HUES6 (cell line): ENCODE measurements at regions not wholly inside any gene's neighbourhood (a gene's known extent, or its start where the extent isn't known, plus 50 kb on each side); places are given as distances from the start of the nearest gene placed in this dataset.
A peak's percentile ranks its signal among the peaks of the same experiment; 100 is the strongest.
"Not testable (repeated sequence)": the region's sequence is repeated elsewhere in the genome, so short reads cannot be mapped to it uniquely, and the experiment has no call there.

Source experiments
- H3K27ac ChIP-seq: 2 replicates; pipeline ENCODE4 v1.7.0; 2013; ENCODE audit warnings: low read depth, mild to moderate bottlenecking, low read length, inconsistent platforms
- H3K27me3 ChIP-seq: 2 replicates; pipeline ENCODE4 v1.6.1; 2013; ENCODE audit warnings: low read length; ENCODE audit not compliant: control insufficient read depth, insufficient read depth
- H3K36me3 ChIP-seq: 2 replicates; pipeline ENCODE4 v1.6.1; 2013; ENCODE audit warnings: low read length; ENCODE audit not compliant: control insufficient read depth, insufficient read depth
- H3K4me1 ChIP-seq: 2 replicates; pipeline ENCODE4 v1.6.1; 2013; ENCODE audit warnings: low read length; ENCODE audit not compliant: control insufficient read depth, insufficient read depth
- H3K4me3 ChIP-seq: 2 replicates; pipeline ENCODE4 v1.5.1; 2013; ENCODE audit warnings: low read depth, low read length
- H3K9ac ChIP-seq: one replicate; pipeline ENCODE4 v1.6.1; 2013; ENCODE audit warnings: mild to moderate bottlenecking, low read length
- H3K9me3 ChIP-seq: 2 replicates; pipeline ENCODE4 v1.6.1; 2013; ENCODE audit warnings: low read depth, low read length; ENCODE audit not compliant: control insufficient read depth, insufficient read depth

- H3K9ac ChIP-seq: peak overlapping the region; percentile 65
Observed at GRCh38 chr18:1015777-1016176, 111.1 kb downstream of the ADCYAP1 start.

DNA sequence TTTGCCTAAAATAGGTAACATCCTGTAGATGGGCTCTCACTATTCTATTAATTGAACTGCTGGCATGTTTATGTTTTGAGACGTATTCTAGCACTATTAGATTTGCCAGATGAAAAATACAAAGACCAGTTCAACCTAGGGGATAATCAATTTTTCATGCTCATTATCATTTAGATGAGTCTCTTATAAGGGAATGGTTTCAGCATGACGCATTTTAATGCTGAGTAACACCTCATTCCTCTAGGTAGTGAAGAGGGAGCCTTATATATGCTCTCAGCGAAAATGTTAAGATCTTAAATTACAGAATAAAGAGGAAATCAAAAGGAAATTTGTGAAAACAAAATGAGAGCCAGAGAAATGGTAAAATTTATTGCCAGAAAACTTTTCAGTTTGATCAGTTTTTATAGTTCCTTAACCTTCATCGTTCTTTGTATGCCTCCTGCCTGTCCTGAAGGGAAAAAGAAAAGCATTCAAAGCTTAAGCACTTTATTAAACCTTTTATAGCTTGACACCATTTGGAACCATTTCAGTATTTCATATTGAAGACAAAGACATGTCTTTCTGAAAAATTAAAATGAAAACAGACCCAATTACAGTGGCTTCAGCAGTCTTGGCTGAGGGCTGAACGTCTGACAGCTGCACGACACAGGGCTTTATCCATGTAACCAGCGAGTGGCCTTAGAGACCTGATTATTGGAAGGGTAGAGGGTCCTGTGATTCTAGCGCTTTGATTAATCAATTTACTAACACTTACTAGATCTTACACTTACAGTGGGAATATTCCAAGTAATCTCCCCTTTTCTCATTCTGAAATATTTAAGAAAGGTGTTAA, 112.8 kb downstream of the ADCYAP1 start:
- Histone ChIP-seq H3K9ac (no peak overlapping the region), H3K27me3 (no peaks in the 10 kb centered on the region; the same call in 1 of the 2 replicates), H3K36me3 (no peaks in the 10 kb centered on the region), H3K4me3 (no peak overlapping the region), H3K9me3 (no peaks in the 10 kb centered on the region), H3K4me1 (peaks cover 65% of the 10 kb centered on the region), H3K27ac (no peak overlapping the region; the same call in 1 of the 2 replicates)

More at GRCh38 chr18:1015777-1016176, 111.1 kb downstream of the ADCYAP1 start:
- no peaks in the 10 kb centered on the region for H3K36me3 ChIP-seq
- H3K4me1 ChIP-seq: peaks cover 71% of the 10 kb centered on the region
- H3K27me3 ChIP-seq: no peaks in the 10 kb centered on the region; the same call in 1 of the 2 replicates
- H3K4me3 ChIP-seq: no peak overlapping the region
- peak overlapping the region; percentile 84; the same call in 1 of the 2 replicates for H3K27ac ChIP-seq
- no peaks in the 10 kb centered on the region for H3K9me3 ChIP-seq

GRCh38 chr18:1018181-1018681, 113.6 kb downstream of the ADCYAP1 start:
- Histone ChIP-seq H3K9me3 (no peaks in the 10 kb centered on the region), H3K4me3 (no peak overlapping the region), H3K9ac (no peak overlapping the region), H3K4me1 (peaks cover 58% of the 10 kb centered on the region), H3K27ac (no peak overlapping the region; the same call in 1 of the 2 replicates), H3K36me3 (no peaks in the 10 kb centered on the region), H3K27me3 (no peaks in the 10 kb centered on the region; the same call in 1 of the 2 replicates)

DNA sequence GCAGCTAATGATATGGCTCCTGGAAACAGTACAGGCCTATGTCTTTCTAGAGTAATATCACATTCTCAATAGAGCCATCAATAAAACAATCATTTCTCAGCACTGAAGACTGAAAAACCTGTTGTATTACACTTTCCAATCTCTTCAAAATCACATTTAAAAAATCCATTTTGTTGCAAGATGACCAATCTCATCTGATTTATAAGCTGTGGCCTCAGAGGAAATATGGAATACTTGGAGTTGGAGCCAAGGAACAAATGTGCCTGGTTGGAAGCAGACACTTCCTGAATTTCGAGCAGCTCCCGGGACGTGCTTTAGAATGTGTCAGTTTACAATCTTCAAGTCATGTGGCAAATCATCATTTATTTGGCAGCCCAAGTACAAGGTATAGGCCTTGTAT, 114.5 kb downstream of the ADCYAP1 start:
- Histone ChIP-seq H3K4me3 (no peak overlapping the region), H3K9me3 (no peaks in the 10 kb centered on the region), H3K9ac (no peak overlapping the region), H3K36me3 (no peaks in the 10 kb centered on the region), H3K27ac (no peak overlapping the region), H3K27me3 (no peaks in the 10 kb centered on the region; the same call in 1 of the 2 replicates), H3K4me1 (peaks cover 49% of the 10 kb centered on the region)

- Histone ChIP-seq H3K36me3 (no peaks in the 10 kb centered on the region), H3K27me3 (no peaks in the 10 kb centered on the region; the same call in 1 of the 2 replicates), H3K9me3 (no peaks in the 10 kb centered on the region), H3K9ac (no peak overlapping the region), H3K4me1 (peaks cover 33% of the 10 kb centered on the region), H3K4me3 (no peak overlapping the region), H3K27ac (no peak overlapping the region)
Observed at GRCh38 chr18:1020731-1021344, 116.2 kb downstream of the ADCYAP1 start.

DNA sequence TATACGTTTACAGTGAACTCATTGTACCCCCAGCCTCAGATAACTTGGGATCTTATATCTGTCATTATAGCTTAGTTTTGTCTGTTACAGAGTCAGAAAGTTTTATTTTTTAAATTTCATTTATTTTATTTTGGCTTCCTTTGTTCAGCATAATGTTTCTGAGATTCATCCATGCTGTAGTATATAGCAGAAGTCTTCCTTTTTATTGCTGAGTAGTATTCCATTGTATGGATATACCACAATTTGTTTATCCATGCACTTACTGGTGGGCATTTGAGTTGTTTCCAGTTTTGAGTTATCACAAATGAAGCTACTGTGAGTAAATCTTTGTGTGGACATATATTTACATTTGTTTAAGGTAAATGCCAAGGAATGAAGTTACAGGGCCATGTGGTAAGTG, 122.3 kb downstream of the ADCYAP1 start:
- Histone ChIP-seq H3K4me1 (no peaks in the 10 kb centered on the region), H3K4me3 (no peak overlapping the region), H3K9me3 (peaks cover 9% of the 10 kb centered on the region), H3K27me3 (no peaks in the 10 kb centered on the region), H3K36me3 (no peaks in the 10 kb centered on the region), H3K27ac (no peak overlapping the region), H3K9ac (no peak overlapping the region)

DNA sequence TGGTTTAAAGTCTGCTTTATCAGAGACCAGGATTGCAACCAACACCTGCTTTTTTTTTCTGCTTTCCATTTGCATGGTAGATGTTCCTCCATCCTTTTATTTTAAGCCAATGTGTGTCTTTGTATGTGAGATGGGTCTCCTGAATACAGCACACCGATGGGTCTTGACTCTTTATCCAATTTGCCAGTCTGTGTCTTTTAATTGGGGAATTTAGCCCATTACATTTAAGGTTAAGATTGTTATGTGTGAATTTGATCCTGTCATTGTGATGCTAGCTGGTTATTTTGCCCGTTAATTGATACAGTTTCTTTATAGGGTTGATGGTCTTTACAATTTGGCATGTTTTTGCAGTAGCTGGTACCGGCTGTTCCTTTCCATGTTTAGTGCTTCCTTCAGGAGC, 128.4 kb downstream of the ADCYAP1 start:
- not testable (repeated sequence) for H3K36me3 ChIP-seq, H3K9me3 ChIP-seq, H3K4me3 ChIP-seq, H3K4me1 ChIP-seq, H3K27ac ChIP-seq, H3K9ac ChIP-seq, H3K27me3 ChIP-seq

DNA sequence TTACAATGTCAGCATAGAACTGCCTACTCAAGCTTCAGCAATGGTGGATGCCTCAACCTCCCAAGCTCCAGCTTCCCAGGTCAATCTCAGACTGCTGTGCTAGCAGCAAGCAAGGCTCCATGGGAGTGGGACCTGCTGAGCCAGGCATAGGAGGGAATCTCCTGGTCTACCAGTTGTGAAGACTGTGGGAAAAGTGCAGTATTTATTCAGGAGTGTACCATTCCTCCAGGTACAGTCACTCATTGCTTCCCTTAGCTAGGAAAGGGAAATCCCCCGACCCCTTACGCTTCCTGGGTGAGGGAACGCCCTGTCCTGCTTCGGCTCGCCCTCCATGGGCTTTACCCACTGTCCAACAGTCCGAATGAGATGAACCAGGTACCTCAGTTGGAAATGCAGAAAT, 130.3 kb downstream of the ADCYAP1 start:
- Histone ChIP-seq H3K36me3 (no peaks in the 10 kb centered on the region), H3K9ac (no peak overlapping the region), H3K4me1 (0 out of 2 replicates have a peak, but pooled peaks cover 6% of the 10 kb centered on the region), H3K4me3 (no peak overlapping the region), H3K27ac (no peak overlapping the region), H3K9me3 (peaks cover 3% of the 10 kb centered on the region; the same call in 1 of the 2 replicates), H3K27me3 (no peaks in the 10 kb centered on the region)

DNA sequence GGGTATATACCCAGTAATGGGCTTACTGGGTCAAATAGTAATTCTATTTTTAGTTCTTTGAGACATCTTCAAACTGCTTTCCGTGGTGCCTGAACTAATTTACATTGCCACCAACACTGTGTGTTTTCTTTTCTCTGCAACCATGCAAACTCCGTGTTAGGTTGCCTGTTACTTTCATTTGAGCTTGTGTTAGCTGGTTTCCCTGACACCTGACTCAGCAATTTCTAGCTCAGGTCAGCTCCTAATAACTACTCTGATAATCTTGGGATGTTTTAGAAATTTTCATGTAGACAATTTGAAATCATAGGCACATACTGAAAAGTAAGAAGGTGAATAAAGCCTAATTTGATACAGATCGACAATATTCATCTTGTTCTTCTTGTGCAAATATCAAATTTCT, 132.3 kb downstream of the ADCYAP1 start:
- Histone ChIP-seq H3K9me3 (peaks cover 5% of the 10 kb centered on the region; the same call in 1 of the 2 replicates), H3K9ac (no peak overlapping the region), H3K27ac (no peak overlapping the region)

DNA sequence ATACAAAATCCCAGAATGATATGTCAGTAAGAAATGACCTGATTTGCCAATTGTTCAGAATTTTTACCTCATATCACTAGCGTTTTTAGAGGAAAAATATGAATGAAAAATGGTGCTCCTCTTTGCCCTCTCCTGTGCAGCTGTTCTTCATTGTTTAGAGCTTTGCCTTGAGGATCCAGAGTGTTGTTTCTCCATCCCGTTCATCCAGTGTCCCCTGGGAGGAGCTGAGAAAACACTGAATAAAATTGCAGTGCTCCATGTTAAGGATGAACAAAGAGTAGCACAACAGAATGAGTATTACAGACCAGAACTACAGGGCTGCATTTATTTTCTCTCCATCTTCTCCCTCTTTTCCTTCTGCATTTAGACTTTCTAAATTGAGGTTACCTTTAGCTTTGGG, 133.1 kb downstream of the ADCYAP1 start:
- Histone ChIP-seq H3K9ac (no peak overlapping the region), H3K9me3 (peaks cover 8% of the 10 kb centered on the region; the same call in 1 of the 2 replicates), H3K4me3 (no peak overlapping the region), H3K36me3 (no peaks in the 10 kb centered on the region), H3K27me3 (no peaks in the 10 kb centered on the region), H3K27ac (no peak overlapping the region), H3K4me1 (0 out of 2 replicates have a peak, but pooled peaks cover 6% of the 10 kb centered on the region)

More for the DNA sequence above, 132.3 kb downstream of the ADCYAP1 start:
- Histone ChIP-seq H3K27me3 (no peaks in the 10 kb centered on the region), H3K4me3 (no peak overlapping the region), H3K4me1 (0 out of 2 replicates have a peak, but pooled peaks cover 6% of the 10 kb centered on the region), H3K36me3 (no peaks in the 10 kb centered on the region)

GRCh38 chr18:1039421-1039820, 134.8 kb downstream of the ADCYAP1 start:
- Histone ChIP-seq H3K9me3 (peaks cover 12% of the 10 kb centered on the region; the same call in 1 of the 2 replicates), H3K27ac (no peak overlapping the region), H3K4me3 (no peak overlapping the region), H3K9ac (no peak overlapping the region), H3K36me3 (no peaks in the 10 kb centered on the region), H3K4me1 (0 out of 2 replicates have a peak, but pooled peaks cover 6% of the 10 kb centered on the region), H3K27me3 (no peaks in the 10 kb centered on the region)
